ENCODE measurements at regions not wholly inside any gene's neighbourhood (a gene's known extent, or its start where the extent isn't known, plus 50 kb on each side); places are given as distances from the start of the nearest gene placed in this dataset.

DNA sequence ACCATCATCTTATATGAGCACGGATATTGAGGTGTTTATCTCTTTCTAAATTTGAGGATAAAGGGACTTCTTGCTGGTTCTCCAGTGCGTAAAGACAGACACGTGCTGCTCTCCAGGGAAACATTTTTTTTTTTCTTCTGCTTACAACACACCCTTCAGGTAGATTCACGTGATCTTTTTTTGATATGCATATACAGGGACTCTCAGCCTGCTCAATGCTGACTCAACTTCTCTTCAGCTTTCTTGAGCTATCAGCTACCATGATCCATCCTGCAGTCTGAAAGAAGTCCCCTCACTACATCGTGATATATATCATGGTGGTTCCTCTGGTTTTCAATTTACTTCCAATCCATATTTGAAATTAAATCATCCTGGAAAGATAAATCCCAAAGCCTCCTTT is 87.1 kb upstream of the SLITRK3 start:
- no peak overlapping the region for H3K4me2 ChIP-seq (ENCODE audit: insufficient read depth, low read length)
- H3K36me3 ChIP-seq (ENCODE audit: insufficient read depth, low read length): no peaks in the 10 kb centered on the region
- H3K9me3 ChIP-seq (ENCODE audit: insufficient read depth, low read length, severe bottlenecking): no peaks in the 10 kb centered on the region
- no peak overlapping the region for H3K9ac ChIP-seq (ENCODE audit: low read depth, low read length)
- H3K27ac ChIP-seq (ENCODE audit: low read length): no peak overlapping the region
- H3K4me1 ChIP-seq (ENCODE audit: insufficient read depth, low read length): no peaks in the 10 kb centered on the region
- H3K27me3 ChIP-seq (ENCODE audit: insufficient read depth, low read length, poor library complexity): no peaks in the 10 kb centered on the region
- no peak for DNase-seq
- no peak for TF ChIP-seq EZH2 (IDR thresholded peaks at IDR 0.05; ENCODE audit: borderline replicate concordance, low read depth, low read length, severe bottlenecking)
- TF ChIP-seq, protein P1, sequence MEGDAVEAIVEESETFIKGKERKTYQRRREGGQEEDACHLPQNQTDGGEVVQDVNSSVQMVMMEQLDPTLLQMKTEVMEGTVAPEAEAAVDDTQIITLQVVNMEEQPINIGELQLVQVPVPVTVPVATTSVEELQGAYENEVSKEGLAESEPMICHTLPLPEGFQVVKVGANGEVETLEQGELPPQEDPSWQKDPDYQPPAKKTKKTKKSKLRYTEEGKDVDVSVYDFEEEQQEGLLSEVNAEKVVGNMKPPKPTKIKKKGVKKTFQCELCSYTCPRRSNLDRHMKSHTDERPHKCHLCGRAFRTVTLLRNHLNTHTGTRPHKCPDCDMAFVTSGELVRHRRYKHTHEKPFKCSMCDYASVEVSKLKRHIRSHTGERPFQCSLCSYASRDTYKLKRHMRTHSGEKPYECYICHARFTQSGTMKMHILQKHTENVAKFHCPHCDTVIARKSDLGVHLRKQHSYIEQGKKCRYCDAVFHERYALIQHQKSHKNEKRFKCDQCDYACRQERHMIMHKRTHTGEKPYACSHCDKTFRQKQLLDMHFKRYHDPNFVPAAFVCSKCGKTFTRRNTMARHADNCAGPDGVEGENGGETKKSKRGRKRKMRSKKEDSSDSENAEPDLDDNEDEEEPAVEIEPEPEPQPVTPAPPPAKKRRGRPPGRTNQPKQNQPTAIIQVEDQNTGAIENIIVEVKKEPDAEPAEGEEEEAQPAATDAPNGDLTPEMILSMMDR (IDR thresholded peaks at IDR 0.05; ENCODE audit: borderline replicate concordance, extremely low read depth, low read length, poor library complexity, severe bottlenecking): no peak
- H3K4me3 ChIP-seq (ENCODE audit: low read depth in 1 of 2, low read length in 2 of 2): no peak overlapping the region
- H2AFZ ChIP-seq (ENCODE audit: low read depth, low read length): no peak overlapping the region
- no peak for ATAC-seq (ENCODE audit: insufficient read depth, low read depth)
- H3K79me2 ChIP-seq (ENCODE audit: insufficient read depth, low read length): no peaks in the 10 kb centered on the region
- H4K20me1 ChIP-seq (ENCODE audit: insufficient read depth, low read length): no peaks in the 10 kb centered on the region

DNA sequence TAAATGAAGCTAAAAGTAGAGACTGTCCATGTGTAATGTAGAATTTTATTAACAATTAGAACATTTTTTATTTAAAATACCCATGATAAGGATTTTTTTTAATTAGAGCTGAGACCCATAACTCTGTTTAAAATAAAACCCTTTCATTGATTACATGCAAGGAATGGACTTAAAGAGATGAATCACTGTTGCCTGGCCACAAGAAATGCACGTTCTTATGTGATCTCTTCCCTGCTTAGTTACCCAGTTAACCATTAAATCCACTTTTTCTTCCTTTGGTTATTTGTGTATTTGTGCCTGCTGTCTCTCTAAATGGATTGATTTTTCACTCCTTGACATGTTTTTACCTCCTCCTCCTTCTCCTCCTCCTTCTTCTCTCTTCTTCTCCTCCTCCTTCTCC is 83.3 kb upstream of the SLITRK3 start:
- Histone ChIP-seq H3K9me3 (ENCODE audit: insufficient read depth, low read length, severe bottlenecking) (no peaks in the 10 kb centered on the region), H3K4me3 (ENCODE audit: low read depth in 1 of 2, low read length in 2 of 2) (no peak overlapping the region), H4K20me1 (ENCODE audit: insufficient read depth, low read length) (no peaks in the 10 kb centered on the region), H3K9ac (ENCODE audit: low read depth, low read length) (no peak overlapping the region), H2AFZ (ENCODE audit: low read depth, low read length) (no peak overlapping the region), H3K4me2 (ENCODE audit: insufficient read depth, low read length) (no peak overlapping the region), H3K27ac (ENCODE audit: low read length) (no peak overlapping the region), H3K36me3 (ENCODE audit: insufficient read depth, low read length) (no peaks in the 10 kb centered on the region), H3K27me3 (ENCODE audit: insufficient read depth, low read length, poor library complexity) (no peaks in the 10 kb centered on the region), H3K79me2 (ENCODE audit: insufficient read depth, low read length) (no peaks in the 10 kb centered on the region), H3K4me1 (ENCODE audit: insufficient read depth, low read length) (no peaks in the 10 kb centered on the region)
- TF ChIP-seq, protein P1 (IDR thresholded peaks at IDR 0.05; ENCODE audit: borderline replicate concordance, extremely low read depth, low read length, poor library complexity, severe bottlenecking): no peak
- TF ChIP-seq EZH2 (IDR thresholded peaks at IDR 0.05; ENCODE audit: borderline replicate concordance, low read depth, low read length, severe bottlenecking): no peak
- no peak for ATAC-seq (ENCODE audit: insufficient read depth, low read depth)
- no peak for DNase-seq

DNA sequence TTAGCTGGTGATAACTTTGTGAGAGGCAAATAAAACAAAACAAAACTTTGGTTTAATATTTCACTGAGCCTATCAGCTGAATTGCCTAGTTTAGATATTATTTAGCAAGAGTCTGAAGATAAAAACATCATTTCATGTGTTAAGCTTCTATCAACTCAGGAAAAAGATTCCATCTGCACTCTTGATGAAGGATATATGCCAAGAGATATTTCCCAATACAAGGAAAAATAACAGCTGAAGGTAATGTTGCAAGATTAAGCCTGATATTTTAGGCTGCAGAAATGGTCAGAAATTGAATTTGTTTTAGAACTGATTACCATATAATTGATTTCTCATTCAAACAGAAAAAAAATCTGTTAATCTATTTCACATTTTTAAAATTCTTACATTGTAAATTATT is 77.2 kb upstream of the SLITRK3 start:
- Histone ChIP-seq H2AFZ (ENCODE audit: low read depth, low read length) (no peak overlapping the region), H3K27me3 (ENCODE audit: insufficient read depth, low read length, poor library complexity) (no peaks in the 10 kb centered on the region), H3K9ac (ENCODE audit: low read depth, low read length) (no peak overlapping the region), H3K9me3 (ENCODE audit: insufficient read depth, low read length, severe bottlenecking) (no peaks in the 10 kb centered on the region), H4K20me1 (ENCODE audit: insufficient read depth, low read length) (no peaks in the 10 kb centered on the region), H3K36me3 (ENCODE audit: insufficient read depth, low read length) (no peaks in the 10 kb centered on the region), H3K4me3 (ENCODE audit: low read depth in 1 of 2, low read length in 2 of 2) (no peak overlapping the region), H3K4me1 (ENCODE audit: insufficient read depth, low read length) (no peaks in the 10 kb centered on the region), H3K27ac (ENCODE audit: low read length) (no peak overlapping the region), H3K4me2 (ENCODE audit: insufficient read depth, low read length) (no peak overlapping the region), H3K79me2 (ENCODE audit: insufficient read depth, low read length) (no peaks in the 10 kb centered on the region)
- DNase-seq (no peak), ATAC-seq (ENCODE audit: insufficient read depth, low read depth) (no peak)
- TF ChIP-seq, protein P1 (IDR thresholded peaks at IDR 0.05; ENCODE audit: borderline replicate concordance, extremely low read depth, low read length, poor library complexity, severe bottlenecking): no peak
- TF ChIP-seq EZH2 (IDR thresholded peaks at IDR 0.05; ENCODE audit: borderline replicate concordance, low read depth, low read length, severe bottlenecking): no peak
